NCI-H2196 (cell line): ENCODE measurements at regions not wholly inside any gene's neighbourhood (a gene's known extent, or its start where the extent isn't known, plus 50 kb on each side); places are given as distances from the start of the nearest gene placed in this dataset.
"Not testable (repeated sequence)": the region's sequence is repeated elsewhere in the genome, so short reads cannot be mapped to it uniquely, and the experiment has no call there.

Experiments
- DNase-seq: peaks from one replicate; lab custom pipeline; 2025; ENCODE audit not compliant: unreplicated experiment; lab: John Stamatoyannopoulos, UW

GRCh38 chr9:85339338-85339737, 402.4 kb downstream of the AGTPBP1 start:
- no peak for DNase-seq

- no peak for DNase-seq
Observed at GRCh38 chr9:85334228-85334627, 407.5 kb downstream of the AGTPBP1 start.

GRCh38 chr9:85332487-85332886, 409.3 kb downstream of the AGTPBP1 start:
- no peak for DNase-seq

DNA sequence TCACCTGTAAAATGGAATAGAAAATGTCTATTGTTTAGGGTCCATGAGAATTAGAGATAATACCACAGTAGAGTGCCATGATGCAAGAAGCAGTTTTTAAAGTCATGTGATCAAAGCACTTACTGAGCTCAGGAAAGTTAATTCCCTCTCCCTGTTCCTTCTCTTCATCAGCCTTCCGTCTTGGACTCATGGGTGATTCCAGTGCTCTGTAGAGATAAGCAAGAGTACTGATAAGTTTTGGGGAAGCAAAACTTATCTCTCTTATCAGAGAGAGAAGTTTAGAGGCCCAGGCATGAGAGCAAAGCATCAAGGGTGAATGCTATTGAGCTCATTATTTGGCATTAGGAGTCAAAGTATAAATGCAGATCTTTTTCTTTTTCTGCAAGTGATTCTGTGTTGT, 410.1 kb downstream of the AGTPBP1 start:
- no peak for DNase-seq

DNA sequence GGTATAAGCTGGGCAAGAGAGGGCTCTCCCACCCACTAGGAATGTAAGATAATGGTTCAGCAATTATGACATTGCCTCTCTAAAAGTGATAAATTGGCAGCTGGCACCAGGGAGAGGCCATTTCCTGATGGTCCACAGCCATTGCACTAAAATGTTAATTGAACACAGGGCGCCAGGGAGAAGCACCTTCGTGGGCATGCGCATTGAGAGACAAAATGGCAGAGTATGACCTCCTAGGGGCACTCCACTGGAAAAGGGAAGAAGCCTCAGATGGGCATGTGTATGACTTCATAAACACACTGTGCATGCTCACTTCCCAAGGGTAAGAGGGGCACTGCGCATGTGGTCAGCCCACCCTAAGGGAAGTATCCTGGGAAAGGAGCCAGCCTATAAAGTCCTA, 419.2 kb downstream of the AGTPBP1 start:
- no peak for DNase-seq

DNA sequence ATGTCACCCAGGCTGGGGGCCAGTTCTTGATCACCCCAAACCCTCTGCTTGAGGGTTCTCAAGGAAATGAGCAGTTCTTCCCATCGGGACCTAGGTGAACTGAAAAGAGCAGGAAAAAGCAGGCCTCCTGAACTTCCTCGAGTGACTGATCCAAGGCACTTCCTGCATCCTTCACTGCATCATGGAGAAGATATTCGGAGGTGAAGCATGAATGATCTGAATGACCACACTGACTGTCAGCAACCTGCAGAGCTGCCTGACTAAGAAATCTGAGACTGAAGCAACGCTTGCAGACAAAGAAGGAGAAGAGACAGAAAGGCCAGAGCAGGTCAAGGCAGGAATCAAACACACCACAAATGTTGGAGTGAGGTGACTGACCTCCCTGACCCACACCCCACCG, 420.2 kb downstream of the AGTPBP1 start:
- no peak for DNase-seq

GRCh38 chr9:85319936-85320656, 421.7 kb downstream of the AGTPBP1 start:
- no peak for DNase-seq

DNA sequence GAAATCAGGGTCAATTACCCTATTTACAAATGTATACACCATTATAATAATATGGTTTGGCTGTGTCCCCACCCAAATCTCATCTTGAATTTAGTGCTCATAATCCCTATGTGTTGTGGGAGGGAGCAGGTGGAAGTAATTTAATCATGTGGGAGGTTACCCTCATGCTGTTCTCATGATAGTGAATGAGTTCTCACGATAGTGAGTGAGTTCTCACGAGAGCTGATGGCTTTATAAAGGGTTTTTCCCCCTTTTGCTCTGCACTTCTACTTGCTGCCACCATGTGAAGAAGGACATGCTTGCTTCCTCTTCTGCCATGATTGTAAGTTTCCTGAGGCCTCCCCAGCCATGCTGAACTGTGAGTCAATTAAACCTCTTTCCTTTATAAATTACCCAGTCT, 426.2 kb downstream of the AGTPBP1 start:
- DNase-seq: not testable (repeated sequence)

DNA sequence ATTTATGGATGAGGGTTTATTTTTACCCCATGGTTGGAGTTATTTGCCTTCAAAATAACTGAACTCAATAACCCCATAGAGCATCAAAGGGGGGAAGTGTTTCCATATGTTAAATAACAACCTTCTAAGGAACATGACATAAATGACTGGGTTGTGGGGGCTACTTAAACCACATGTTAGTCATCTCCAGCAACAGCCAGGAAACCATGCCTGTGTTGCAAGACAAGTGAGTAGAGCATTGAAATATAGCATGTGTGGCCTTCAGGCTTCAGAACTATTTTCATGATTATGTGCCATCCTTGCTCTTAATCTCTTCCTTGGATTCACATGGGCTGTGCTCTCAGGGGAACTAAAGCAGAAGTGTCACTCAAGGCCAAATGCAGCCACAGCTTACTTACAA, 431.2 kb downstream of the AGTPBP1 start:
- DNase-seq: no peak

DNA sequence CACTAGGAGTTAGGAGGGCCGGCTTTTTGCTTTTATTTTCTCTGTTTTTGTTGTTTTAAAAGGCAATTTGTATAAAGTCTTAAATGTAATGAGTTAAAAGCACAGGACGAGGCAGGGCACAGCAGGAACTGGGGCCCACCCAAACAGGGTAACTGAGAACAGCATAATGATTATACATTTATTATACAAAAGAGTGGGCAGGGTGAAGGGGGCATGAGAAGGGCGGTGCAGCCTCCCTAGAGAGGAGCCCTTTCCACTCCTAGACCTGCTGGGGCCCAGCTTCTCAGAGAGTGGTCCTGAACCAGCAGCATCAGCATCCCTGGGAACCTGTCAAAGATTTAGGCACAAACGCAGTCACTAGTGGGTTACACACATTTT, 438.0 kb downstream of the AGTPBP1 start:
- no peak for DNase-seq

DNA sequence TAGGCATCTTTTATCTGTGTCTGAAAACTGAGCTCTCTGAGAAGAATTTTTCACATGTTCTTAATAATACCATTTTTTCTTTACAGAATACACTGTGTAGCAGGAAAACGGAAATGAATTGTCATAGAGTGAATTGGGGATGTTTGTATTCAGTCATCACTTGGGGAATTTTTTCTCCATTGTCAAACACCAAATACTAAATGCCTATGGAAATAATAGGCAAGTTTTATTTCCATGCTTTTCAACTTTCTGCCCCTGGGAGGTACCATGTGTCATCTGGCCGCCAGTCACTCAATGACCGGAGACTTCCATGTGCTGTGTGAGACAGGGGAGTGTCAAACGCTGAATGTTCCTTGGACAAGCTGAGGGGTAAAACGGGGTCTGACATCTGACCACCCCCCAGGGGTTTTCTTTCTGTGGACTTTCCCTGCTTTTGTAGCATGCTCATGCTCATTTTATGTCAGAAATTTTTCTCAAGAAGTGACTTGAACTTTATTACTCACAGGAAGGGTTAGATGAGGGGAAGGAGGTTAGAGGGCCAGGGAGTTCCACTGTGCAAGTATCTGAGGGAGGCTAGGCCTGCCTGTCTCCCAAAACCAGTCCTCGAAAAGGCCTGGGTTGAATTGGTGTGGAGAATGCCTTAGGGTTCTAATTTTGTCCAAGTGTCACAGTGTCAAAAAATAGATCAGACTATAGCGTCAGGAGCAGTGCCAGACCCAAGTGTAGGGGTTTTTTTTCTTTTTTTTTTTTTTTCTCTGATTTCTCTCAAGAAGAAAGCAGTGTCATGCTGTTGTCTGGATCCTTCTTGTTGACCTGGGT, 438.6 kb downstream of the AGTPBP1 start:
- DNase-seq: no peak

GRCh38 chr9:85298499-85298898, 443.3 kb downstream of the AGTPBP1 start:
- DNase-seq: no peak

GRCh38 chr9:85295244-85295643, 446.5 kb downstream of the AGTPBP1 start:
- DNase-seq: not testable (repeated sequence)

DNA sequence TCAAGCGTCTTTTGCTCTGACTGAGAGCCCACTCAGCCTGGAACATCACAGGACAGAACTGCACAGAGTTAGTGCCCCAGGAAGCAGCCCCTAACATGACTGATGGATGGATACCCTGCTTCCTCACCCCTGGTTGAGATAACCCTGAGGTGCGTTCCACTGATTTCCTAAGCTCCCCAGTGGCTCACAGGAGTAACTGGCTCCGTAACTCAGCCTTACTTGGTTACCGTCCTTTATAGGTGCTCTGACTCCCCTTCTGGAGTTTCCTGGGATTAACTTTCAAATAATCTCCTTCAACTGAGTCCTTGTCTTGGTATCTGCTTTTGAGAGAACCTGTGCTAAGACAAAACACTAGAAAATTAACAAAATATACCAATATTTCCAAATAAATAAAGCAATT, 449.5 kb downstream of the AGTPBP1 start:
- no peak for DNase-seq

- DNase-seq: no peak
Observed at GRCh38 chr9:85291266-85291665, 450.5 kb downstream of the AGTPBP1 start.

DNA sequence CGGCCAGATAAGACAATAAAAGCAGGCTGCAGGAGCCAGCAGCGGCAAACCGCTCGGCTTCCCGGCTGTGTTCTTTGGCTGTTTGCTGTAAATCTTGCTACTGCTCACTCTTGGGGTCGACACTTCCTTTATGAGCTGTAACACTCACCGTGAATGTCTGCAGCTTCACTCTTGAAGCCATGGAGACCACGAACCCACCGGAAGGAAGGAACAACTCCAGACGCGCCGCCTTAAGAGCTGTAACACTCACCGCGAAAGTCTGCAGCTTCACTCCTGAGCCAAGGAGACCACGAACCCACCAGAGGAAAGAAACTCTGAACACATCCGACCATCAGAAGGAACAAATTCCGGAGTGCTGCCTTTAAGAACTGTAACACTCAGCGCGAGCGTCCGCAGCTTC, 451.7 kb downstream of the AGTPBP1 start:
- no peak for DNase-seq

GRCh38 chr9:85289142-85289541, 452.6 kb downstream of the AGTPBP1 start:
- DNase-seq: no peak

- no peak for DNase-seq
Observed at GRCh38 chr9:85283421-85283820, 458.3 kb downstream of the AGTPBP1 start.

DNA sequence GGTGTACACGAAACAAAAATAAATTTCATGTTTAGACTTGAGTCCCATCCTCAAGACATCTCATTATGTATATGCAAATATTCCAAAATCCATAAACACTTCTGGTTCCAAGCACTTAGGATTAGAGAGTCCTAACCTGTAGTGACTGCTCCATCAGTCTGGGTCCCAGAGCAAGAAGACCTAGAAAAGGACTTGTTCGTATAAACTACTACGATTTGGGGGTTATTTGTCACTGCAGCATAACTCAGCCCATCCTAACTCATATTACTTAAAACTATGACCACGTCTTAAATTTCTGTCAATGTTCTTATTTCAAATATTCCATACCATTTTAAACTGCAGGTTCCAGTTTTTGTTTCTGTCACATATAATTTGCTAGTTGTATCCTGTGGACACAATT, 463.0 kb downstream of the AGTPBP1 start:
- DNase-seq: no peak

DNA sequence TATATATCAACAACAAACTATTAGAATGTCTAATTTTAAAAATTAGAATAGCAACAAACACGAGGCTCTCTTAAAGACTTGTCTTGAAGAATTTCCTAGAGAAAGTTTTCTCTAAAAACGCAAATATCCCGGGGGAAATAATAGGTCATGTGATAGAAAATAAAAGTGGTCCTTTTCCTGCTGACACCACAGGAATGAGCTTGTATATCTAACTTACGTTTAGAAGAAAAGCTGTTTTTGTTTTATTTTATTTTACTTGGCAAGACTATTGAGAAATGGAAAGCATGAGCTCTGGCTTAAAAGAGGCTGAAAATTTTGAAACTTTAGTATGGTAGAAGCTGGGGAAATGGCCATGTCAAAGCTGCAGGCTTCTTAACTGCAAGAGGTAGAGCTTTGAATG, 465.0 kb downstream of the AGTPBP1 start:
- DNase-seq: no peak

DNA sequence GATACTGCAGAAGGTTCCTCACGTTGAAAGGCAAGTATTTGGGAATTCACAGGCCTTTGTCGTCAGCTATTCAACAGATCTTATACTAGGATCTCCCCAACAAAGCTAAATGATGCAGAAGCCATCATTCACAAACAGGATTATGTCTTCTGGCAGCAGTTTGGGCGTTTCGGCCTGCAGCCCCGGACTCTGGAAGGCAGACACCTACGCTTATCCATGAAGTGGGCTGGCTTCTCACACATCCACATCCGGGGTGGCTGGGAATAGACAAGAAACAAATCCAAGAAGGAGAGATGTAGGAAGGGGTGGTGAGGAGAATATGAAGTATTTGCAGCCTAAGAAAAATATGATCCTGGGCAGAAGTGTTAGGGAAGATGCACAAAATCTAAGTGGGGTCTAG, 471.9 kb downstream of the AGTPBP1 start:
- no peak for DNase-seq

- no peak for DNase-seq
Observed at GRCh38 chr9:85268131-85268530, 473.6 kb downstream of the AGTPBP1 start.

- no peak for DNase-seq
Observed at GRCh38 chr9:85264695-85265094, 477.1 kb downstream of the AGTPBP1 start.
